ENCODE measurements at regions not wholly inside any gene's neighbourhood (a gene's known extent, or its start where the extent isn't known, plus 50 kb on each side); places are given as distances from the start of the nearest gene placed in this dataset.
"Not testable (repeated sequence)": the region's sequence is repeated elsewhere in the genome, so short reads cannot be mapped to it uniquely, and the experiment has no call there.

DNA sequence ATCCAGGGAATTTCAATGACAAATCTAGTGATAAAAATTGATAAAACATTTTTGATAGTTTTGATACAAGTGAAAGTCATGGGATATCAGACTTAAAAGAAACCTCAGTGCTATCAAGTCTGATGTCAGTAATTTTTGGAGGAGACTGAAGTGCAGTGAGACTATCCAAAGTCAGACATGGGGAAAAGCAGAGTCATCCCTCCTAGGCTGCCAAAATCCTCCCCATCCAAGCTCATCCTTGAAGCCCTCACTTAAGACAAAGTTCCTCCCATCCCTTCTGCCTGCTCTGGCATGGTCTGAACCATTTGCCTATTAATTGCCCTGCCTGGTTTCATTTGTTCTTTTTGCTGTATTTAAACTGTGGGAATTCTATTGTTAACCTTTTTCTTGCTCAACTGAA lies 456.9 kb upstream of the UBE2E2 start:
- DNase-seq (ENCODE audit: low read depth, low spot score) = no peak

DNA sequence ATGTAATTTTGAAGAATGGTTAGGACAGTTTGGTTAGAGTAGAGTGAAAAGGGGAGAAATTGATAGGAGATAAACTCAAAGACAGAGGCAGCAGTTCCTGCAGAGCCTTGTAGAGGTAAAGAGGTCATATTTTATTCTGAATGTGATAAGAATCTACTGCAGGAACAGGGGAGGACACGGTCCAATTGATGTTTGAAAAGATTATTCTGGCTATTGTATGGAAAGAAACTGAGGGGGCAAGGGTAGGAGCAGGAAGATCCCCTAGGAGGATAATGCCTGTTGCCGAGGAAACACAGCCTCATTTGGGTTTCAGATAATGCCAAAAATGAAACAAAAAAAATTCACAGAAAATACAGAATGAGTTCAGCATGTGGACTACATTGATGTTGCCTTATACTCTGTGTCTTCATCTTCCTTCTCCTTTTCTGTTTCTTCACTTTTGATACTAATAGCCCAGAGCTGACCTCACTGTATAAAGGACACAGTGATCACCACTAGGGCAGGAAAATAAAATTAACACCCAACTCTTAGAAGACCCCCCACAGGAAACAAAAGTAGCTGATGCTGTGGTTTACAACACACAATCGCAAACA lies 454.6 kb upstream of the UBE2E2 start:
- no peak for DNase-seq (ENCODE audit: low read depth, low spot score)

DNA sequence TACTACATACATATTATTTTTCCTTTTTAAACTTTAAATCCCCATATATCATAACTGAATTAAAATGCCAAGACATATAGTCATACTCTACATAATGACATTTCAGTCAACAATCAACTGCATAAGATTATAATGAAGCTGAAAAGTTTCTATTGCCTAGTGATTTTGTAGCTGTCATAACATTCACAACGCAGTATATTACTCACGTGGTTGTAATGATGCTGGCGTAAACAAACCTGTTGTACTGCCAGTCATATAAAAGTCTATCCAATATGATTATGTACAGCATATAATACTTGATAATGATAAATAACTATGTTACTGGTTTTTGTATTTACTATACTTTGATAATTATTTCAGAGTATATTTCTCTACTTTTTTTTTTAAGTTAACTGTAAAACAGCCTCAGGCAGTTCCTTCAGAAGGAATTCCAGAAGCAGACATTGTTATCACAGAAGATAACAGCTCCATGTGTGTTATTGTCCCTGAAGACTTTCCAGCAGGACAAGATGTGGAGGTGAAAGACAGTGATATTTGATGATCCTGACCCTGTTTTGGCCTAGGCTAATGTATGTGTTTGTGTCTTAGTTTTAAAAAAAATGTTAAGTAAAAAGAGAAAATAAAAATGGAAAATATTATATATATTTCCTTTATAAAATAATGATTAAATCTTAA lies 443.4 kb upstream of the UBE2E2 start:
- no peak for DNase-seq (ENCODE audit: low read depth, low spot score)

DNA sequence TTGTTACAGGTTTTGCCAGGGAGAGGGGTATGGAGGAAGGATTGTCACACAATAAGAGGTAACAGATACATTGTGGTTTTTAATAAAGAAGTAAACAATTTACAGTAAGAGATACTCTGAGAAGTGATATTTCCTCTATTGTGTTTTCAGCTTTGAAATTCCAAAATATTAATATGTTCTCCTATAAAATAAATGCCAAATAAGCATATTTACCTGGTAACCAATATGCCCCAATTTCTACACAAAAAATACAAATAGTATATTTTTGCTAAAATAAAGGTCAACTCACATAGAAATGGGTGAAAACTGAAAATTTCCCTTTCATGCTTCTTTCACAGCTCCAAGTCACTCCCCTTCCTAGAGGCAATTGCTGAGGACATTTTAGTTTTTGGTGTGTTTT lies 437.4 kb upstream of the UBE2E2 start:
- no peak for DNase-seq (ENCODE audit: low read depth, low spot score)

DNA sequence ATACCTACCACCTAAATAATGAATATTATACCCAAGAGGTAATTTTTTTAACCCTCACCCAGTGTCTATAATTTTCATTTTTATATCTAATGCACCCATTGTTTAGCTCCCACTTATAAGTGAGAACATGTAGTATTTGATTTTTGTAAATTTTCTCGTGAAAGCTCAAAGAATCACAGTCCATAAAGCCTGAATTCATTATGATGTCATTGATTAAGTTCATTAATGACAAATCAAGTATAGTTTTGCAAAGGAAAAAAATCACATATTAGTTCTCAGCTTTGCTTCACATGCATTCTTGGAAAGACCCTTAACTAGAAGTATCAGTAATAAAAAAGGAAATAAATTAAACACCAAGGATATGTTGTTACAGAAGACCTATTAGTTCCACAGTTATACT lies 425.3 kb upstream of the UBE2E2 start:
- DNase-seq (ENCODE audit: low read depth, low spot score) = no peak

DNA sequence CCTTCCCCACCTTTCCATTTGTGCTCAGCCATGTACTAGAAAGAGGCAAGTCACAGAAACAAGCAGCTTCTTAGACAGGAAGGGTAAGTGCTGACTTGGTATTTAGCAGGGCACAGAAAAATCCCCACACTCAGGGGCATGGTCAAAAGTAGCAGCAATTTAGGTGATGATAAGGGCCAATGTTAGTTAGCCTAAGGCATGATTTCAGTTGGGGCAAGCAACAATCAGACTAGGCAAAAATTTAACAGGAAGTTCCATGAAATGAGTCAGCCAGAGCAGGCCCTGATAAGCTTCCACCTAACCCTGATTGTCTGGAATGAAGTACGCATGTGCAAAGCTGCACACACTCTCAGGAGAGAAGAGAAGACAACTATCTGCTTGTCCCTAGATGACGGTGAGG lies 423.4 kb upstream of the UBE2E2 start:
- no peak for DNase-seq (ENCODE audit: low read depth, low spot score)

DNA sequence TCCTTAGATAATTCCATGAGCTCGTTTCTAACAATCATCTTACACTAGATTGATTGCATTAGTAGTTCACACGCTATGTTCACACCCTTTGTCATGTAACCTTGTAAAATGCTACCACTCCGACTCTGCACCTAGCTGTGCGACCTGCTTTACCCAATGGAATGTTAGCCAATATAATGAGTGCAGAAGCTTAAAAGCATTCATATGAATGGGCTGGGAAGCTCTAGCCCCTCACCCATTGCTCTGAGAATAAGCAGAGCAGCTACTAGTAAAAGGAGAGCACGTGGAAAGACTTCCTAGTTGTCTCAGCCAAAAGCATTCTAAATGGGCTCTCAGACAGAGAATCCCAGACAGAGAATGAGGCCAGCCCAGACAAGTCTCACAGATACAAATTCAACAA lies 410.6 kb upstream of the UBE2E2 start:
- DNase-seq (ENCODE audit: low read depth, low spot score) = no peak

DNA sequence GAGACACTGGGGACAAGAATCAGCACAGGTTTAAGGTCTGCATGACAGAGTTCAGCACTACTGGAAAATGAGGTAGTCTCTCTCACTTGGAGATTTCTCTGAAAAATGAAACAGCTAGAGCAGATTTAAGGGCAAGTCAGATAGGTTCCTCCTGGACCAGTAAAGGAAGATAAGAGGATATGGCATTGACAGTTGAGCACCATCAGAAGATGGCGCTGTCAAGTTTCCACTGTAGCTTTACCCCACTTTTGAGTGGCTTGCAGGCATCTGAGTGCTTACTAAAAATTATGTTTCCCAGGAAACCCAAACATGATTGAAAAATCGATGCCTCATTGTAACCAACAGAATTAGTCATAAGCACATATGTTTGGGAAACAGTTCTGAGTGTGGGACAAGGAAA lies 407.2 kb upstream of the UBE2E2 start:
- no peak for DNase-seq (ENCODE audit: low read depth, low spot score)

DNA sequence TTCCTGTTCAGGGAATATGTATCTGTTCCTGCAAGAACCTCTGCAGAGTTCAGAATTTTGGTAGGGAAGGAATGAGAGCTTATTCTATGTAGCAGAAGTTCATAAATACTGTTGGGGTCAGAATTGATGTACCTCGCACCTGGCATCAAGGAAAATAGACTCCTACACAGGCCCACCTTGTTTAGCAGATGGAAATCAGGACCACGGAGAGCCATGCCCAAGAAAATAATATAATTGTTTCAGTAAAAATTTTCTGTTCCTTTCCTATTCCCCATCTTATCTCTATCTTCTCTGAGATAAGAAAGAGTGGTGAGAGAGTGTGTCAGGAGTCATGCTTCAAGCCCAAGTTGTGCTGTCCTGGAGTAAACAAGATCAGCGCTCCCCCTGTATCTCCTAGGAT lies 404.7 kb upstream of the UBE2E2 start:
- no peak for DNase-seq (ENCODE audit: low read depth, low spot score)

DNA sequence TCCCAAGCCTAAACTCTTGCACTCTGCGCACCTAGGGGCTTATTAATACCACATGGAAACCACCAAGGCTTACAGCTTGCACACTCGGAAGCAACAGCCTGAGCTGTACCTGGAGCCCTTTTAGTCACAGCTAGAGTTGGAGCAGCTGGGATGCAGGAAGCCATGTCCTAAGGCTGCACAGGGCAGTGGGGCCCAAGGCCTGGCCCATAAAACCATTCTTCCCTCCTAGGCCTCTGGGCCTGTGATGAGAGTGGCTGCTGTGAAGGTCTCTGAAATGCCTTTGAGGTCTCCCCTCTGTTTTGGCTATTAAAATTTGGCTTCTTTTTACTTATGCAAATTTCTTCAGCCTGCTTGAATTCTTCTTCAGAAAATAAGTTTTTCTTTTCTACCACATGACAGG lies 383.9 kb upstream of the UBE2E2 start:
- no peak for DNase-seq (ENCODE audit: low read depth, low spot score)

DNA sequence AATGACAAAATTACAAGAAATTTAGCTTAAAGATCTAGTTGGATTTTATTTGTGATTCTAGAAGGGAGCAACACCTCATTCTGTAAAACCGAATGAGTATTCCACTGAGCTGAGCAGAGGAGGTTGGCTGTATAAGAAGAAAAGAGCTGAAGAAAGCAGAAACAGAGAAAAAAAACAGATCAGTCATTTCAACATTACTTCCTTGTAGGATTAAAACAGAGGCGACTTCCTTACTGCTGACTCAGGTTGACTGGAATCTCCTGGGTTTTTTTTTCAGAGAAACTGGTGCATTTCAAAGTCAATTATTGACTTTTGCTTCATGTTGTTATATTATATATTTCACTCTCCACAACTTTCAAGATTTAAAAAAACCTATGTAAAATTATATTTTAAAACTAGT lies 368.1 kb upstream of the UBE2E2 start:
- no peak for DNase-seq (ENCODE audit: low read depth, low spot score)

DNA sequence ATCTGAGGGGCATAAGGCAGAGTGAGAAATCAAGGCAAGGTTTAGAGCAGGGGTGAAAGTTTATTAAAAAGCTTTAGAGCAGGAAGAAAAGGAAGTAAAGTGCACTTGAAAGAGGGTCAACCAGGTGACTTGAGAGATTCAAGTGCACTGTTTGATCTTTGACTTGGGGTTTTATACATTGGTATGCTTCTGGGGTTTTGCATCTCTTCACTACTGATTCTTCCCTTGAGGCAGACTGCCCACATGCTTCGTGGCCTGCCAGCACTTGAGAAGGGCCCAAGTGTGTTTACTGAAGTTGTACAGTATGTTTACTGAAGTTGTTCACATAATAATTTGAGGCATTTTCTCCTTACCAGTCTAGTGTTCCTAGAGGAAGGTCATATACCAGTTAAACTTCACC lies 367.0 kb upstream of the UBE2E2 start:
- DNase-seq (ENCODE audit: low read depth, low spot score) = no peak

DNA sequence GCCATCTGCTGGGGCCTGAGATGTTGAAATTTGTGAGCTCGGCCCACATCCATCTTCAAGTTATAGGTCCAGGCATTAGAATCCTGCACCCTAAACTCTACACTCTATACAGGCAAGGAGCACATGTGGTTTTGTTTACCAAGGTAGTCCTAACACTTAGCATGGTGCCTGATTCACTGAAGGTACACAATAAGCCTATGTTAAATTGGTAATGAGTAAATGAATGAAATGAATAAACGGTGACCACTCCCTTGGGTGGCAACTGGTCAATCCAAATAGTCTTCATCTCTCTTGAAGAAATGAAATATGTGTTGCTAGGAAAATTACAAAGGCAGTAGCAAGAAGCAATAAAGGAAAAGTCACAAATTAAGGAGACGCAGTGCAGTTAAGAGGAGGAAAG lies 359.3 kb upstream of the UBE2E2 start:
- DNase-seq (ENCODE audit: low read depth, low spot score) = no peak

DNA sequence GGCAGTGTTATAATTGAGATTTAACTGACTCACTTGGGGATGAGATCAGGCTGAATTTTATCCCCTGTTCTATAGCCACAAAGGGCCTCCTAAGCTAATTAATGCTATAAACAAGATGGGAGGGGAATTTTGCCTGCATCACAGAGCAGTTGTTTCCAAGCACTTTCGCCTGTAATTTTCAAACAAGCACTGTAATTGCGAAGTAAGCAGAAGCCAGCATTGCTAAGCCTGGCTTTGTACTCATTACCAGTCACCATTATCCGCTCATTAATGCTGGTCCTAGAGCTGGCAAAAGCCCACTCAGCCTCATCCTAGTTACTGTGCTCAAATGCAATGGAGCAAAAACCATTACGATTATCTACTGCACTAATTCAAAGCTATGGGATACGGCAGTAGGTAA lies 356.6 kb upstream of the UBE2E2 start:
- DNase-seq (ENCODE audit: low read depth, low spot score) = no peak

DNA sequence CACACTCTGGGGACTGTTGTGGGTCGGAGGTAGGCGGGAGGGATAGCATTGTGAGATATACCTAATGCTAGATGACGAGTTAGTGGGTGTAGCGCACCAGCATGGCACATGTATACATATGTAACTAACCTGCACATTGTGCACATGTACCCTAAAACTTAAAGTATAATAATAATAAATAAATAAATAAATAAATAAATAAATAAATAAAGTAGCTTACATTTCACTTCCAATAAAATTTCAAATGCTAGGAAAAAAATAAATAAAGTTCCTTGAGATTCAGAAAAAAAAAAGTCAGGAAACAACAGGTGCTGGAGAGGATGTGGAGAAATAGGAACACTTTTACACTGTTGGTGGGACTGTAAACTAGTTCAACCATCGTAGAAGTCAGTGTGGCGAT lies 353.5 kb upstream of the UBE2E2 start:
- DNase-seq (ENCODE audit: low read depth, low spot score) = not testable (repeated sequence)

DNA sequence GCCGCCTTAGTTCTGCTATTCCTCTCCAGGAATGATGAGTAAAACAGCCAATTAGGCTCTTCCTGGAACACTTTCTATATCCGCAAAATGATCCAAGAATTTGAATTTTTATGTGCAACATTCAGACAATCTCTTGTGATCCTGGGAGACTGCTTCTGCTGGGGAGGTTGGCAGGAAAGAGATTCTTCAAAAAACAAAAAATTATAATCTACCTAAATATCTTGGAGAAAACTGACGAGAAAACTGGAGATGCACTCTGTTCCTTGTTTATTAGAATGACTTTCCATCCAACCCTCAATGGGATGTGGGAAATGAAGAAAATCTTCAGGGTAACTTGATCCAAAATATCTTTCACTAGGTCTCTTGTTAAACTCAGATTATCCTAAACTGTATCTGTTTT lies 346.3 kb upstream of the UBE2E2 start:
- no peak for DNase-seq (ENCODE audit: low read depth, low spot score)

DNA sequence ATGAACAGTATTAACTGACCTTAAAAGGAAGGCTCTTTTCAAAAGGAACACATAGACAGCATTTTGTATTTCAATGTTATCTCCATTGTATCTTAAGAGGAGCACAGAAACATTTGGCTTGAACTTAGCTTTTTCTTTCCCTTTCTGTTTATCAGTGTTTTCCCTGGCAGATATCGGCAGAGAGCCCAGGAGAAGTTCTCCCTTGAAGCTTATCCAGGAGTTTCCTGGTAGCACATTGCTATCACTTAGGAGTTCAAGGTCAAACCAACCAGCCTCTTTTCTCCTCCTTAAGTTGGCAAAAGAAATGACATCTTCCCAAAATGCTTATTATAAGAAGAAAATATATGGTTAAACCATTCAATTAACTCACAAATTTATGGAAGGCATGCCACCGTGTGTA lies 344.6 kb upstream of the UBE2E2 start:
- DNase-seq (ENCODE audit: low read depth, low spot score) = no peak

DNA sequence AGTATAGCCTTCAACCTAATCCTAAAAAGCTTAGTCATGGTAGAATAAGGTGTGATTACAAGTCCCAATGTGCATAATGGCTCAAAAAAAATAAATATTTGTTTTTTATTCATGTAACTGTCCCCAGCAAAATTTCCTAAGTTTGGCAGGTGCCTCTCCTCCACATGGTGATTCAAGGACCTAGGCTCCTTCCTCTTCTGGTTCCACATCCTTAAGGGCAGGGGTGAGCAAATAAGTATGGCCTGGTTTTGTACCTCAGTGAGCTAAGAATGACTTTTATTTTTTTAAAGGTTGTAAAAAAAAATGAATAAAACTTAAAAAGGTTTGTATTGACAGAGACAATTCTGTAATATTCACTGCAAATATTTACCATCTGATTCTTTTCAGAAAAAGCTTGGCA lies 343.5 kb upstream of the UBE2E2 start:
- no peak for DNase-seq (ENCODE audit: low read depth, low spot score)

DNA sequence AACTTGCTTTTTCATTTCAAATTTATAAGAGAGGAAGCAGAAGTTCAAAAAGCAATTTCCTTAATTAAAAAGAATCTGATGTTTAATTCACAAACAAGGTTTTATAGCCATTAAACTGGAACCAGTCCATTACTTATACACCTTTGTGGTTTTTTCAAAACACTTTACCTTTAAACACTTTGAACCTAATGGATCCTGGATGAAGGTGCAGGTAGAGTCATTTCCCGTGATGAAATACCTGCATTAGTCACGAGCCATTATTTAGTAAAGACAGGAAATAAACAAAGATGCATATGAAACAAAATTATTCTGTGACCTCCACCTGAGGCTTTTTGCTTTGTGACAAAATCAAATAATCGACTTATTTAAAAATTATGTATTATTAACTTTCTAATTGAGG lies 341.7 kb upstream of the UBE2E2 start:
- DNase-seq (ENCODE audit: low read depth, low spot score) = no peak

DNA sequence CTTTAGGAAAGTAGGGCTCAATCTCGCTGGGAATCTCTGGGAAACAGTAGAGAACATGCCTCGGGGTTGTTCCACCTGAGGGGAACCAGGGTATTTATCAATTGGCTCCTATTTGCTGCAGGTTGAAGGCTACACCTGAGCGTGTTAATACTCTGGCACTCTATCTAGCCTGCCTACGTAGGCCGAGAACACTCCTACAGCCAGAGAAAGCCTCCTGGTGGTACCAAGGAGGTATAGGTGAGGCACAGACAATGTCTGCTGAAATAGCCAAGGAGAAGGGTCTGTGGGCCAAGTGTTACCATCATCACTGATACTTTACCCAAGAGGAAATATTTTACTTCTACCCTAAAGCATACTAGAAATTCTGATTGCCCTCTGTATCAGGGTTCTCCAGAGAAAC lies 341.0 kb upstream of the UBE2E2 start:
- DNase-seq (ENCODE audit: low read depth, low spot score) = no peak

DNA sequence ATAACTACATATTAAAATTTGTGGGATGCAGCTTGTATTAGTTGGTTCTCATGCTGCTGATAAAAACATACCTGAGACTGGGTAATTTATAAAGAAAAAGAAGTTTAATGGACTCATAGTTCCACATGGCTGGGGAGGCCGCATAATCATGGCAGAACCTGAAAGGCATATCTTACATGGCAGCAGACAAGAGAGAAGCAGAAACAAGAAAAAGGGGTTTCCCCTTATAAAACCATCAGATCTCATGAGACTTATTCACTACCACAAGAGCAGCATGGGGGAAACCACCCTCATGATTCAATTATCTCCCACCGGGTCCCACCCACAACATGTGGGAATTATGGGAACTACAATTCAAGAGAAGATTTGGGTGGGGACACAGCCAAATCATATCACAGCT lies 320.3 kb upstream of the UBE2E2 start:
- not testable (repeated sequence) for DNase-seq (ENCODE audit: low read depth, low spot score)

DNA sequence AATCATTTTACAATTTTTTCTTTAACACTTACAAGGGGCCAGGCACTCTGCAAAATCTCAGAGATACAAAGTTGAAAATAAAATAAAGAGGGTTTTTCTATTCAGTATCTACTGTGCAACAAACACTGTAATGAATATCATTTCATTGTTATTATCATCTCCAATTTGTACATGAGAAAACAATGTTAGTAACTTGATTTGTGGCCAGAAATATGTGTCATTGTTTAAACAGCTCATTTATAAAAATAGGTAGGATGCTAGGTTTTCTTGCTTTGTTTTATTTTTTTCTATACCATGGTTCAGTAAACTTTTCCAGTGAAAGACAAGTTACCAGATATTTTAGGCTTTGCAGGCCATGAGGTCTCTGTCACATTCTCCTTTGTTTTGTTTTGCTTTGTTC lies 318.1 kb upstream of the UBE2E2 start:
- DNase-seq (ENCODE audit: low read depth, low spot score) = no peak

DNA sequence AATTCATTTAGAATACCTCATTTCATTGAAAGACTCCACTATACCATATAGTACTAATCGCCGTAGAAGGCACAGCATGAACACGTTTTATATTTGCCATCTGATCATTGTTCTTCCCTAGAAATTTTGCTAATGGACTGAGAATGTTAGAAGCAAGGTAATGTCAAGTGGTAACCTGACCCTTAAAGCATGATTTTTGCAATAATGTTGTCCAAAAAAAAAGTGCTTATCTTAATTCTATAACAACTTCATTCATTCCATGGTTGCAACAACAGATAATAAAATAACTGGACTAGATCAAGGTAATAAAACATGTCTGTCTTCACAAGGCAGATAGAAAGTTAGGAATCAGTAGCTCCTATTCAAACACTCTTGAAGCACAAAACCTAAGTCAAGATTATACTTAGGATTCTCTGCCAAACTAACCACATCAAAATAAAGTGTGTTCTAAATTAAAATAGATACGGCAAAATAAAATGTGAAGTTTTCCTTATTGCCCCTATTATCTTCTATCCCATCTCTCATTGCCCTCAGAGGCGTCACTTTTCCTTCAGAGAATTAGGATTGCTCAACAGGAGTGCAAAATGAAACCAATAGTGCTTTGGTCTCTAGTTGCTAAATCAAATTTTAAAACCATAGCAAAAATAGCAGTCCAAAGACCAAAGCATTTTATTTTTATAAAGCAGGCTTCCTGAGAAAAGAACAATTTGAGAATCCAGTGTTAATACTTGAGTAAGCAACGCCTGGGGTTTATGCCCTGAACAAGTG lies 317.4 kb upstream of the UBE2E2 start:
- DNase-seq (ENCODE audit: low read depth, low spot score) = no peak

Data from brain pericyte (primary cell).